ENCODE measurements at regions not wholly inside any gene's neighbourhood (a gene's known extent, or its start where the extent isn't known, plus 50 kb on each side); places are given as distances from the start of the nearest gene placed in this dataset.

DNA sequence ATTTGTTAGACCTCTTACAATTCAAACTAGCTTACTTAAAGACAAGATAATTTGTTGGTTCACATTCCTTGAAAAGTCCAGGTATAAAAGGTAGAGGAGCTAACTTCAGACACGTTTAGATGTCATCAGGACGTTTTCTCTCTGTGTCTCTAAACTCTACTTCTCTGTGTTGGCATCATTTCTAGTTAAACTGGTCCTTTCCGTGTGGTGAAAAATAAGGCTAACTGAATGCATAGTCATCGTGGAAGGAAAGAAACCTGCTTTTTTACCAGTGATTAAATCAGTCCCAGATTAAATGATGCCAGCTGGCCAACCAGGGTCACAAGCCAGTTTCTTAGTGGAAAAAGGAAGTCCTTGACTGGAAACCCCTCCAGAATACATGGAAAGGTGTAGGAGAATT, 168.4 kb upstream of the AHI1 start:
- no peak overlapping the region for H3K27ac ChIP-seq (ENCODE audit: low read depth, low read length)
- no peak overlapping the region for H4K5ac ChIP-seq (ENCODE audit: insufficient read length, low read depth, low read length)
- H3K18ac ChIP-seq (ENCODE audit: extremely low read depth, low read length), result no peak overlapping the region
- FAIRE-seq (no peak), DNase-seq (ENCODE audit: low read depth in 1 of 2, low spot score in 2 of 2) (no peak)
- ChIA-PET CTCF (ENCODE audit: partially characterized antibody) (interaction anchor here (1.0 kb wide), 1 partner anchor 130 kb away, joined by 5 read pairs; no protein-coding TSS in a partner anchor), POLR2A (ENCODE audit: partially characterized antibody) (interaction anchor here (0.7 kb wide), 1 partner anchor 745 kb away, joined by 3 read pairs; no protein-coding TSS in a partner anchor)
- no peak overlapping the region for H2BK12ac ChIP-seq (ENCODE audit: low read depth, low read length)
- H4K8ac ChIP-seq (ENCODE audit: extremely low read depth, insufficient read depth, low read length), result no peak overlapping the region
- H2AK5ac ChIP-seq (ENCODE audit: low read depth, low read length), result no peak overlapping the region
- H2BK120ac ChIP-seq (replicated peaks; ENCODE audit: low read depth, low read length), result no peak overlapping the region
- no peaks in the 10 kb centered on the region; a peak in 1 of 7 replicates for H3K27me3 ChIP-seq (replicated peaks in 1 of 4; ENCODE audit: control insufficient read depth in 3 of 4, extremely low read depth in 1 of 4, insufficient read depth in 3 of 4, low read length in 3 of 4)
- no peaks in the 10 kb centered on the region for H3K79me2 ChIP-seq (ENCODE audit: control insufficient read depth in 1 of 2, insufficient read depth in 2 of 2, low read length in 2 of 2)
- no peak overlapping the region for H3K56ac ChIP-seq (replicated peaks; ENCODE audit: insufficient read length, low read depth, low read length)
- no peaks in the 10 kb centered on the region for H3K9me3 ChIP-seq (ENCODE audit: insufficient read depth in 2 of 2, low read depth in 1 of 2, low read length in 1 of 2)
- no peak overlapping the region for H3K9ac ChIP-seq (replicated peaks in 1 of 4; ENCODE audit: extremely low read depth in 1 of 4, low read depth in 3 of 4, low read length in 3 of 4)
- H2BK5ac ChIP-seq (ENCODE audit: low read depth, low read length), result no peak overlapping the region
- WGBS, 2 experiments (ENCODE audit: extremely low coverage in 1 of 2, insufficient coverage in 1 of 2, insufficient read length in 1 of 2, insufficient replicate concordance in 2 of 2, low coverage in 1 of 2, low lambda C conversion rate in 2 of 2, missing lambda C conversion rate in 1 of 2), result 86% methylated on average over 4 of the region's 4 CpGs; no CpG with 5 or more reads in 1 of the 2 experiments
- no peak overlapping the region for H3K4me2 ChIP-seq (ENCODE audit: insufficient read depth in 1 of 2, low read depth in 2 of 2, low read length in 2 of 2)
- no peak overlapping the region for H3K14ac ChIP-seq (ENCODE audit: insufficient read length)
- H4K91ac ChIP-seq (replicated peaks; ENCODE audit: insufficient read length, low read length), result no peak overlapping the region
- H2BK15ac ChIP-seq (ENCODE audit: low read length), result no peak overlapping the region
- H3K79me1 ChIP-seq (ENCODE audit: low read depth, low read length), result no peaks in the 10 kb centered on the region
- no peaks in the 10 kb centered on the region for H4K20me1 ChIP-seq (replicated peaks in 1 of 2; ENCODE audit: control insufficient read depth in 1 of 2, insufficient read depth in 2 of 2, low read length in 2 of 2)
- no peaks in the 10 kb centered on the region for H3K36me3 ChIP-seq (ENCODE audit: control insufficient read depth in 2 of 4, insufficient read depth in 4 of 4, low read length in 3 of 4)
- no peaks in the 10 kb centered on the region; a peak in 1 of 7 replicates for H3K4me1 ChIP-seq (replicated peaks in 1 of 4; ENCODE audit: control insufficient read depth in 3 of 4, insufficient read depth in 4 of 4, low read length in 3 of 4)
- H3K23ac ChIP-seq (ENCODE audit: insufficient read length), result no peak overlapping the region
- H3K4ac ChIP-seq (replicated peaks; ENCODE audit: insufficient read length, low read depth, low read length), result no peak overlapping the region
- H3K4me3 ChIP-seq (ENCODE audit: extremely low read depth in 1 of 4, insufficient read depth in 2 of 4, low read depth in 3 of 4, low read length in 4 of 4), result no peak overlapping the region
- no peak for TF ChIP-seq RBBP5 (IDR thresholded peaks at IDR 0.05; ENCODE audit: borderline replicate concordance, low read depth, low read length)
- TF ChIP-seq POLR2AphosphoS5 (IDR thresholded peaks at IDR 0.05; ENCODE audit: low read depth, low read length), result no peak
- TF ChIP-seq SP2 (IDR thresholded peaks at IDR 0.05; ENCODE audit: low read length), result no peak
- no peak for TF ChIP-seq JUN (IDR thresholded peaks at IDR 0.05; ENCODE audit: low read depth, low read length)
- TF ChIP-seq, protein P1, sequence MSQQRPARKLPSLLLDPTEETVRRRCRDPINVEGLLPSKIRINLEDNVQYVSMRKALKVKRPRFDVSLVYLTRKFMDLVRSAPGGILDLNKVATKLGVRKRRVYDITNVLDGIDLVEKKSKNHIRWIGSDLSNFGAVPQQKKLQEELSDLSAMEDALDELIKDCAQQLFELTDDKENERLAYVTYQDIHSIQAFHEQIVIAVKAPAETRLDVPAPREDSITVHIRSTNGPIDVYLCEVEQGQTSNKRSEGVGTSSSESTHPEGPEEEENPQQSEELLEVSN (IDR thresholded peaks at IDR 0.05), result no peak
- TF ChIP-seq JUND (IDR thresholded peaks at IDR 0.05; ENCODE audit: low read length), result no peak
- H3K23me2 ChIP-seq (ENCODE audit: low read depth, low read length), result no peaks in the 10 kb centered on the region
- no peak overlapping the region for H2BK20ac ChIP-seq (ENCODE audit: low read length)
- no peak overlapping the region for H2AFZ ChIP-seq (ENCODE audit: low read length)
